Left cardiac atrium (tissue), 4 donors: ENCODE measurements at regions not wholly inside any gene's neighbourhood (a gene's known extent, or its start where the extent isn't known, plus 50 kb on each side); places are given as distances from the start of the nearest gene placed in this dataset.

Source experiments
- ATAC-seq, 2 donors: fragments of 200-7000 bp; cut with Tn5 transposase; one replicate each; pipeline ENCODE4 v1.9.1; 2020; ENCODE audit warnings: mild to moderate bottlenecking in 2 of 2, moderate library complexity in 2 of 2
- DNase-seq: peaks from one replicate; pipeline ENCODE4 v3.0.0-alpha.2; 2020
- intact Hi-C, 2 donors: fragments of 100-400 bp; cut with DNase I; formaldehyde crosslinking; loops; one replicate each; pipeline versions ENCODE4 v1.14.1 to v1.15.1; 2022 to 2023
- donor health status: DM: no; HTN: yes; CAD: no.
- donor health status: DM: no; HTN: yes; CAD: no; lungs with severe emphysema.
- donor health status: DM: yes; HTN: yes; CAD: no.
- donor health status: Dilated cardiomyopathy.

GRCh38 chr2:51220080-51220479, 188.1 kb upstream of the NRXN1 start:
- ATAC-seq (no peak), DNase-seq (no peak)
- intact Hi-C loops = no loop called here

- no peak for ATAC-seq
- intact Hi-C loops = no loop called here
- no peak for DNase-seq
These were observed 187.5 kb upstream of the NRXN1 start for GRCh38 chr2:51219468-51219867.

- ATAC-seq = no peak
- intact Hi-C loops = no loop called here
- DNase-seq = no peak
These were observed 186.1 kb upstream of the NRXN1 start for GRCh38 chr2:51218047-51218446.

- ATAC-seq (no peak), DNase-seq (no peak)
- intact Hi-C loops = no loop called here
These were observed 181.9 kb upstream of the NRXN1 start for GRCh38 chr2:51213826-51214225.

- DNase-seq (no peak), ATAC-seq (no peak)
- intact Hi-C loops = no loop called here
These were observed 180.4 kb upstream of the NRXN1 start for GRCh38 chr2:51212374-51212773.

DNA sequence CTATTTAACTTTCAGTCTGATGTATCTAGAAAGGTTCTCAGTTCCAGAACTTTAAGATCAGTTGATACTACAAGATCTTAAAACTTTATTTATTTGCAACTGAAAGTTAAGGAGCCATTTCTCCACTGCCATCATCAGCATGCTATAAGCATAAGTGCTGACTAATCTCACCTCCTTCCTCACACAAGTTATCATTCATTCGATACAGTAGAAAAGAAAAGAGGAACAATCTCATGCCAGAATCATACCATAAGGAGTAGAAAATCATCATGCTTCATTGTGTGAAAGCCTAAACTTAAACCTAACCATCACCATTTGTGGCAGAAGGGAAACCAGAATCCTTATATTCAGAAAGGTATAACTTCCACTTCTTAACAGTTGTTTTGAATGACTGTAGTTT, 176.6 kb upstream of the NRXN1 start:
- ATAC-seq (no peak), DNase-seq (no peak)
- intact Hi-C loops = no loop called here

DNA sequence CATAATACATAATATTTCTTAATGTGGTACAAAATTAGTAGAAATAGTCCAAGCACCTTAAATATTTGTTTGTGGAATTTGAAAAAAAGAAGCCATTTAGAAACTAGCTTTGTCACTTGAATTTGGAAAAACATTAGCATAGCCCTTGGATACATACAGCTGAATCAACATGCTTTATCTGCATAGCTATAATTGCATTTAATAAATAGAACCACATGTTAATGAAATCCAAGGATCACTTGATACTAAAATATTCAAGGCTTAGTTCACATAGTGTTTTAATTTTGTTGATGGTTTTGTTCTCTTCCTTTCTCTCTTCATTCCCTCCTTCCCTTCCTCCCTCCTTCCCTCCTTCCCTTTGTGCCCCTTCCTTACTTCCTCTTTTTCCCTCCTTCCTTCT, 169.4 kb upstream of the NRXN1 start:
- DNase-seq = no peak
- ATAC-seq = no peak
- intact Hi-C loops = no loop called here

DNA sequence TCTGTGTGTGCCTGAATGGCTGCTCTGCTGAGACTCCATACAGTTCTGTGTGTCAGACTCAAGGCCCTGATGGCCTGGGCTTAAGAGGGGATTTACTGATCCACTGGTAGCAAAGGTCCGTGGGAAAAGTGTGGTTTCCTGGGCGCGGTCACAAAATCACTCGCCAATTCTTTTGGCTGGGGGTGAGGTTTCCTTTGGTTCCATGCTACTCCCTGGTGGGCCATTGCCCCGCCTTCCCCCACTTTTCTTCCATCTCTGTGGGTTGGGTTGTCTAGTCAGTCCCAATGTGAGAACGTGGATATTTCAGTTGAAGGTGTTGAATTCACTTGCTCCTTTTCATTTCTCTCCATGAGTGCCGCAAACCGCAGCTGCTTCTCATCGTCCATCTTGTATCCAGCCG, 162.7 kb upstream of the NRXN1 start:
- intact Hi-C loops = no loop called here
- DNase-seq (no peak), ATAC-seq (no peak)

GRCh38 chr2:51170273-51170672, 138.3 kb upstream of the NRXN1 start:
- intact Hi-C loops = no loop called here
- no peak for DNase-seq
- ATAC-seq = no peak

GRCh38 chr2:51165534-51166260, 133.8 kb upstream of the NRXN1 start:
- DNase-seq (no peak), ATAC-seq (no peak)
- intact Hi-C loops = no loop called here

- no peak for ATAC-seq
- intact Hi-C loops = no loop called here
These were observed 126.3 kb upstream of the NRXN1 start for GRCh38 chr2:51158251-51158650.

DNA sequence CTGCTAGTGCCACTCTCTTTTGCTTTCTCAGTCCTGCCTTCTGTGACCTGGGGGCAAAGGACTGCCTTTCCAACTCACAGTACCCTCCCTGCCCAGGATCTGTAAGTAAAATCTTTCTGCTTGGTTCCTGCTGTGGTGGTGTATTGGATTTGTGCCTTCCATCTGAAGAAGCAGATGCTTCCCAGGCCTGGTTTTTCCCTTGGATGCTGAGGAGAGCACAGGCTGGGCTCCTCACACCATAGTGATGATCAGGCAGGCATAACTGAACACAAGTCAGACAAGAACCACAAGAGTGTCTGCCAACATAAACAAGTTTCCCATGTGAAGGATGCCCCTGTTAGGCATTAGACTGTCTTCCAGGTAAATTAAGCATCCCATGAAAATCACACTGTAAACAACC, 121.3 kb upstream of the NRXN1 start:
- DNase-seq (no peak), ATAC-seq (no peak)
- intact Hi-C loops = no loop called here

More at GRCh38 chr2:51158251-51158650, 126.3 kb upstream of the NRXN1 start:
- DNase-seq = no peak

DNA sequence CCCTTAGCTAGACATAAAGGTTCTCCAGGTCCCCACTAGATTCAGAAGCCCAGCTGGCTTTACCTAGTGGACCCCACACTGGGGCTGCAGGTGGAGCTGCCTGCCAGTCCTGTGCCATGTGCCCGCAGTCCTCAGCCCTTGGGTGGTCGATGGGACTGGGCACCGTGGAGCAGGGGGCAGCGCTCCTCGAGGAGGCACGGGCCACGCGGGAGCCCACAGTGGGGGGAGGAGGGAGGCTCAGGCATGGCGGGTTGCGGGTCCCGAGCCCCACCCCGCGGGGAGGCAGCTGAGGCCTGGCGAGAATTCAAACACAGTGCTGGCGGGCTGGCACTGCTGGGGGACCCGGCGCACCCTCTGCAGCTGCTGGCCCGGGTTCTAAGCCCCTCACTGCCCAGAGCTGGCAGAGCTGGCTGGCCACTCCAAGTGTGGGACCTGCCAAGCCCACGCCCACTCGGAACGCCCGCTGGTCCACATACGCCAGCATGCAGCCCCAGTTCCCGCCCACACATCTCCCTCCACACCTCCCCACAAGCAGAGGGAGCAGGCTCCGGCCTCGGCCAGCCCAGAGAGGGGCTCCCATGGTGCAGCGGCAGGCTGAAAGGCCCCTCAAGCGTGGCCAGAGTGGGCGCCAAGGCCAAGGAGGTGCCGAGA, 119.7 kb upstream of the NRXN1 start:
- DNase-seq (no peak), ATAC-seq (no peak)
- intact Hi-C loops = no loop called here

GRCh38 chr2:51149725-51150124, 117.8 kb upstream of the NRXN1 start:
- ATAC-seq (no peak), DNase-seq (no peak)
- intact Hi-C loops = no loop called here

DNA sequence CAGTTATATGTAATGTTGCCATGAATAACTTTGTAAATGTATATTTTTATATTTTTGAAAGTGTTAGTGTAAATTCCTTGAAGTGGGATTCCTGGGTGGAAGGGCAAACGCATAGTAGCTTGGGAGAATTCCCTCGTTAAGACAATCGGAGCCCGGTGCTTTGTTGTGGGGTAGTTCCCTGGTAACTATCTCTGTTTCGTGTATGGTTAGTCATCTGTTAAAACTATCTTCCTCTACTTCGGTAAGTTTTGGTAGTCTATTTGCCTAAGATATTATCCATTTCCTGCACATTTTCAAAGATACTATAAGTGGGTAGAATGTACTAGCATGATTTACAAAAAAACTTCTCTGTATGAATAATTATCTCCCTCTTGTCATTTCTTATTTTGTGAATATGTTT, 113.8 kb upstream of the NRXN1 start:
- intact Hi-C loops = no loop called here
- DNase-seq (no peak), ATAC-seq (no peak)

- no peak for DNase-seq
- intact Hi-C loops = no loop called here
These were observed 88.9 kb upstream of the NRXN1 start for GRCh38 chr2:51120754-51121280.

GRCh38 chr2:51111532-51111931, 79.6 kb upstream of the NRXN1 start:
- intact Hi-C loops = no loop called here
- DNase-seq = no peak

More at GRCh38 chr2:51120754-51121280, 88.9 kb upstream of the NRXN1 start:
- ATAC-seq = no peak

DNA sequence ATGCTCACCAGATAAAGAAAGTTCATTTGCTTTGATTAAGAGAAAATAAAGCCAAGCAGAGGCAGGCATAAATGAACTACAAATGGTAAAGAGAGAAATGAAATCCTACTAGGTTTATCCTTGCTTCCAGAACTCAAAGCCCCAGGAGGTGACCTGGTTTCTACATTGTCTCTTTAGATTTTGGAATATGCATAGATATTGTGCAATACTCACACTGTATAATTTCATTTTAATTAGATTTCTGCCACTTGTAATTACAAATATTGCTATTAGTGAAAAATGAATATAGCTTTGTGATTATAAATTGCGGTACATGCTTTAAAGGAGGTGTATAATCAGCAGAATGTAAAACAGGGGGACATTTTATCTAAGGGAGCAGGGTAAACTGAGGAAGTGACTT, 76.9 kb upstream of the NRXN1 start:
- ATAC-seq (no peak), DNase-seq (no peak)
- intact Hi-C loops = no loop called here

More at GRCh38 chr2:51111532-51111931, 79.6 kb upstream of the NRXN1 start:
- no peak for ATAC-seq

GRCh38 chr2:51107841-51108240, 75.9 kb upstream of the NRXN1 start:
- ATAC-seq = no peak
- intact Hi-C loops = no loop called here

DNA sequence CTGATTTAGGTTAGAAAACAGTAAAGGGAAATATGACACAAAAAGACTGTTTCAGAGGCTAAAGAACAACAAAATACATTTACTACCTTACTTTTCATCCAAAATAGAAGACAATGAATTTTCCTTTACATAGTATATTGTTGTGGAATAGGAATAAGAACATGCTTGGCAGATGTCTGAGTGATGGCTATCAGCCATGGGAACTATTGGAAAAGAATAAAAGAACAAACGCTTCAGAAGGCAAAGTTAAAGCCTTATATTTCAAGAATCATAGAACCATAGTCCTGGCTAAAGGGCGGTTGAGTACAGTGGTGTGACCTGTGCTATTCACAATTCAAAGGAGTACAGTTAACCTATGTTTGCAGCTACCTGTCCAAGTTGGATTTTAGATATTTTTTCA, 73.9 kb upstream of the NRXN1 start:
- DNase-seq (no peak), ATAC-seq (no peak)
- intact Hi-C loops = no loop called here

More at GRCh38 chr2:51107841-51108240, 75.9 kb upstream of the NRXN1 start:
- DNase-seq = no peak

DNA sequence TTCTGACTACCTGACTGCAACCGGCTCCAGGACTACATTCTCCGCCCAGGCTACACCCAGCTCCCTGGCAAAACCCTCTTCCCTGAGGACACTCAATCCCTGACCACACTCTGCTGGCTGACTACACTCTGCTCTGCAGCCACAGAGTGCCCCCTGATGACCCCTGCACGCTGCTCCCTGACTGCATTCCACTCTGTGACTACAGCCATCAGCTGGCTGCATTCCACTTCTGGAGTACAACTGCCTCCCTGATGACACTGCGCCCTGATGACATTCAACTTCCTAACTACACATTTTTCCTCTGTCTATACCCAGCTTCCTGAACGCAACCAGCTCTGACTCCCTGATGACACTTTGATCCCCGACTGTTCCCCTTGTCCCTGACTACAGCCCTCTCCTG, 71.3 kb upstream of the NRXN1 start:
- no peak for DNase-seq
- intact Hi-C loops = no loop called here
- peak in 1 of 2 donors; percentile 56 for ATAC-seq
